GM23338 (cell line): ENCODE measurements at regions not wholly inside any gene's neighbourhood (a gene's known extent, or its start where the extent isn't known, plus 50 kb on each side); places are given as distances from the start of the nearest gene placed in this dataset.

Source experiments
- ATAC-seq: fragments of 200-7000 bp; cut with Tn5 transposase; 3 replicates; pipeline ENCODE4 v1.9.1; 2020
- DNase-seq: peaks from one replicate; pipeline ENCODE4 v3.0.0-alpha.2; 2015; ENCODE audit warnings: low spot score
- H2AFZ ChIP-seq: fragments of 200-600 bp; sonication (generic); 2 replicates; pipeline ENCODE4 v1.8.0; 2016; ENCODE audit warnings: antibody characterized with exemption, mild to moderate bottlenecking, moderate library complexity
- H3F3A ChIP-seq: fragments of 200-600 bp; sonication (generic); replicated peaks from 2 replicates; pipeline ENCODE4 v1.8.0; 2017; ENCODE audit warnings: antibody characterized with exemption, mixed run types, low read depth
- H3K27ac ChIP-seq: fragments of 200-600 bp; sonication (generic); 2 replicates; pipeline ENCODE4 v1.6.1; 2016; ENCODE audit warnings: low read depth
- H3K27me3 ChIP-seq: fragments of 200-600 bp; sonication (generic); 2 replicates; pipeline ENCODE4 v1.8.0; 2016; ENCODE audit warnings: mild to moderate bottlenecking, mixed run types, moderate library complexity; ENCODE audit not compliant: insufficient read depth
- H3K36me3 ChIP-seq: fragments of 200-600 bp; sonication (generic); 2 replicates; pipeline ENCODE4 v1.8.0; 2016; ENCODE audit warnings: mild to moderate bottlenecking; ENCODE audit not compliant: insufficient read depth
- H3K4me1 ChIP-seq: fragments of 200-600 bp; sonication (generic); 2 replicates; pipeline ENCODE4 v1.8.0; 2016; ENCODE audit warnings: mild to moderate bottlenecking, moderate library complexity; ENCODE audit not compliant: insufficient read depth
- H3K4me2 ChIP-seq: fragments of 200-600 bp; sonication (generic); 2 replicates; pipeline ENCODE4 v1.7.1; 2017; ENCODE audit warnings: mixed run types
- H3K4me3 ChIP-seq: fragments of 200-600 bp; sonication (generic); 2 replicates; pipeline ENCODE4 v1.6.1; 2016; ENCODE audit warnings: mixed run types
- H3K79me2 ChIP-seq: fragments of 200-600 bp; sonication (generic); replicated peaks from 2 replicates; pipeline ENCODE4 v1.8.0; 2017; ENCODE audit warnings: mild to moderate bottlenecking; ENCODE audit not compliant: insufficient read depth
- H3K9me2 ChIP-seq: fragments of 200-600 bp; sonication (generic); 2 replicates; pipeline ENCODE4 v1.8.0; 2017; ENCODE audit not compliant: insufficient read depth
- H4K20me1 ChIP-seq: fragments of 200-600 bp; sonication (generic); replicated peaks from 2 replicates; pipeline ENCODE4 v1.8.0; 2017; ENCODE audit warnings: mild to moderate bottlenecking; ENCODE audit not compliant: insufficient read depth
- H3K27ac Mint-ChIP-seq: 2 replicates; pipeline ENCODE4 v1.8.0; 2020; ENCODE audit warnings: inconsistent platforms, mild to moderate bottlenecking, moderate library complexity, mixed read lengths
- H3K27me3 Mint-ChIP-seq: 3 replicates; pipeline ENCODE4 v1.8.0; 2022; ENCODE audit warnings: low read depth, mild to moderate bottlenecking, moderate library complexity, mixed read lengths, inconsistent platforms; ENCODE audit not compliant: insufficient read depth, poor library complexity
- H3K36me3 Mint-ChIP-seq: 3 replicates; pipeline ENCODE4 v1.8.0; 2021; ENCODE audit warnings: low read depth, mild to moderate bottlenecking, inconsistent platforms, moderate library complexity, mixed read lengths
- H3K4me1 Mint-ChIP-seq: 3 replicates; pipeline ENCODE4 v1.8.0; 2020; ENCODE audit warnings: mild to moderate bottlenecking, inconsistent platforms, mixed read lengths
- H3K4me3 Mint-ChIP-seq: 3 replicates; pipeline ENCODE4 v1.8.0; 2021; ENCODE audit warnings: moderate library complexity, mild to moderate bottlenecking, inconsistent platforms, mixed read lengths
- H3K9me3 Mint-ChIP-seq: 3 replicates; pipeline ENCODE4 v1.8.0; 2020; ENCODE audit warnings: moderate library complexity, mild to moderate bottlenecking, inconsistent platforms, mixed read lengths
- CREB1 ChIP-seq: fragments of 250-450 bp; sonication (Bioruptor Pico); IDR thresholded peaks from 2 replicates; pipeline ENCODE4 v1.5.0; 2020; ENCODE audit warnings: low read depth, mild to moderate bottlenecking, moderate library complexity
- CTCF ChIP-seq, 2 experiments: fragments of 200-600 bp in 1 of 2; sonication (generic) in 1 of 2; conservative IDR thresholded peaks; 2 replicates each; pipeline versions ENCODE4 v1.5.1 to v1.6.1; 2016 to 2017; ENCODE audit warnings: antibody characterized with exemption in 2 of 2, low read depth in 2 of 2, mild to moderate bottlenecking in 2 of 2, moderate library complexity in 1 of 2
- ETS1 ChIP-seq: IDR thresholded peaks from 2 replicates; pipeline ENCODE4 v1.6.1; 2016; ENCODE audit warnings: antibody characterized with exemption
- EZH2 ChIP-seq: fragments of 200-600 bp; sonication (generic); IDR thresholded peaks from one replicate; pipeline ENCODE4 v1.8.0; 2017; ENCODE audit warnings: antibody characterized with exemption, mild to moderate bottlenecking, low read depth; ENCODE audit not compliant: unreplicated experiment
- EZH2phosphoT487 ChIP-seq: fragments of 200-600 bp; sonication (generic); IDR thresholded peaks from one replicate; pipeline ENCODE4 v1.8.1; 2018; ENCODE audit warnings: antibody characterized with exemption; ENCODE audit not compliant: unreplicated experiment
- JUNB ChIP-seq: IDR thresholded peaks from one replicate; pipeline ENCODE4 v1.6.1; 2016; ENCODE audit warnings: antibody characterized with exemption; ENCODE audit not compliant: unreplicated experiment
- NANOG ChIP-seq: IDR thresholded peaks from 2 replicates; pipeline ENCODE4 v1.6.1; 2016; ENCODE audit warnings: antibody characterized with exemption, borderline replicate concordance
- POLR2AphosphoS5 ChIP-seq: IDR thresholded peaks from 2 replicates; pipeline ENCODE4 v1.6.1; 2016; ENCODE audit warnings: antibody characterized with exemption, low read depth
- REST ChIP-seq: IDR thresholded peaks from one replicate; pipeline ENCODE4 v1.6.1; 2018; ENCODE audit warnings: antibody characterized with exemption; ENCODE audit not compliant: unreplicated experiment
- STAT1 ChIP-seq: IDR thresholded peaks from one replicate; pipeline ENCODE4 v1.6.1; 2016; ENCODE audit warnings: antibody characterized with exemption; ENCODE audit not compliant: unreplicated experiment
- ZNF114 ChIP-seq: fragments of 250-450 bp; sonication (Bioruptor Pico); IDR thresholded peaks from 2 replicates; pipeline ENCODE4 v1.5.0; 2020; ENCODE audit warnings: mild to moderate bottlenecking, moderate library complexity
- ZNF331 ChIP-seq: fragments of 250-450 bp; sonication (Bioruptor Pico); IDR thresholded peaks from 2 replicates; pipeline ENCODE4 v1.5.0; 2020; ENCODE audit warnings: low read depth, mild to moderate bottlenecking, moderate library complexity
- ZNF462 ChIP-seq: fragments of 250-450 bp; sonication (Bioruptor Pico); IDR thresholded peaks from 2 replicates; pipeline ENCODE4 v1.5.0; 2020; ENCODE audit warnings: mild to moderate bottlenecking, moderate library complexity

GRCh38 chr1:82829527-82829926 is 1028.8 kb downstream of the ADGRL2 start:
- no peaks in the 10 kb centered on the region for H4K20me1 ChIP-seq
- no peaks in the 10 kb centered on the region for H3K9me3 Mint-ChIP-seq
- peaks cover 4% of the 10 kb centered on the region for H3K4me1 ChIP-seq
- no peak for TF ChIP-seq ETS1
- TF ChIP-seq REST: no peak
- no peak for TF ChIP-seq ZNF114
- TF ChIP-seq CREB1 (CRISPR knock-in tag): no peak
- TF ChIP-seq POLR2AphosphoS5: no peak
- TF ChIP-seq ZNF331: no peak
- no peak for TF ChIP-seq JUNB
- TF ChIP-seq CTCF (conservative IDR thresholded peaks at IDR 0.05; ENCODE audit: low read depth in 2 of 2): no peak
- no peak for TF ChIP-seq NANOG
- no peak for TF ChIP-seq ZNF462
- no peak for TF ChIP-seq STAT1
- TF ChIP-seq EZH2: no peak
- no peak for TF ChIP-seq EZH2phosphoT487
- no peak overlapping the region for H3K27ac ChIP-seq
- H3K4me3 ChIP-seq: no peak overlapping the region
- no peak overlapping the region for H2AFZ ChIP-seq
- H3K4me3 Mint-ChIP-seq: no peak overlapping the region
- H3K9me2 ChIP-seq: no peaks in the 10 kb centered on the region
- no peak for ATAC-seq
- no peak overlapping the region for H3K27ac Mint-ChIP-seq
- H3K36me3 ChIP-seq: no peaks in the 10 kb centered on the region
- peaks cover 15% of the 10 kb centered on the region for H3K4me1 Mint-ChIP-seq
- H3K27me3 Mint-ChIP-seq: no peaks in the 10 kb centered on the region
- no peak for DNase-seq
- no peaks in the 10 kb centered on the region for H3F3A ChIP-seq
- no peaks in the 10 kb centered on the region for H3K79me2 ChIP-seq
- peaks cover 5% of the 10 kb centered on the region; the same call in 2 of the 3 replicates for H3K36me3 Mint-ChIP-seq
- H3K4me2 ChIP-seq: no peak overlapping the region
- no peaks in the 10 kb centered on the region for H3K27me3 ChIP-seq
